ENCODE measurements at regions not wholly inside any gene's neighbourhood (a gene's known extent, or its start where the extent isn't known, plus 50 kb on each side); places are given as distances from the start of the nearest gene placed in this dataset.

GRCh38 chr11:122031813-122032212 is 84.2 kb downstream of the BLID start:
- TF ChIP-seq CTCF (conservative IDR thresholded peaks at IDR 0.05) (no peak), EZH2 (IDR thresholded peaks at IDR 0.05; ENCODE audit: low read depth) (no peak)
